ENCODE measurements at regions not wholly inside any gene's neighbourhood (a gene's known extent, or its start where the extent isn't known, plus 50 kb on each side); places are given as distances from the start of the nearest gene placed in this dataset.

DNA sequence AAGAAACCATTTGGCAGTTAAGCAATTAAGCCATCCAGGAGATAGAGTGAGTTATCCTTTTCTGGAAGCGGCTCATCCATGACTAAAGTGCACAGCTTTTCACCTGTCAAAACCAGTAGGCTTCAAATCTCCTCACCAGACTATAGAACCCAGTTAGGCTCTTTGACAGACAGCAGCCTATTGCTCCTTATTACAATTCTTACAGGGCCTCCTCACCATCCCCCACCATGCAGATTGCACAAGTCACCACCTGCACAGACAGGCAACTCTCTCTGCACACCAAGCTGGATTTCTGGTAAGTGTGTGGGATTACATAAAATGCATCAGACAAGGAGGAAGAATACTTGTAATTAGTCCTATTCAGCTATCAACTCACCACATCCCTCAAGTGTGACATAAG is 301.6 kb downstream of the SNX13 start:
- DNase-seq (ENCODE audit: low spot score) (no peak), ATAC-seq (peak; percentile 49)

DNA sequence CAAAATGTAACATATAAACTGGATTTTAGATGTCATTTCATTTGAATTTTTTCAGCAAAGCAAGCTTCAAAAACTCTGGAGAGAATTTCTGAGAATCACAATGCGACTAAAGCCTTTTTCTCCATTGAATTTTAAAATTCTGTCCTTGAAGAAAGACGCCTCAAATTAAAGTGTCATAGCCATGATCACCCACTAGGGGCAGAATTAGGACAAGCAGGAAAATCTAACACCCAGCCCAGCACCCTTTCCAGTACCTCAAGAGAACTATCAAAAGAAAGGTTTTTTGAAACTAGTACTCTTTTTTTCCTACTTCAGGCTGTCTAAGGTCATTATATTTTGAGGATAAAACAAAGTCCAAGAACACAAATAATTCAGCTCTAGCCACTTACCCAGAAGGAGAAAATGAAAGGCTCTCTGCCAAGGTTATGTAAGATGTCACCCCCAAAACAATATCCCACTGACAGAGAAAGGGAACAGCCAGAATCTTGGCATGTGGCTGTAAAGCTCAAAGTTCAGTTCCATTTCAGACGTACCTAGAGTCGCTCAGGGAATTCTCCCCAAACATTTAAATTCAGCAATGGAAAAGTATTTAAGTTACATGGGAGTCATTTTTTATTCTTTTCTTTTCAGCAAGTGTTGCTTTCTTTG is 299.4 kb downstream of the SNX13 start:
- DNase-seq (ENCODE audit: low spot score): no peak
- peak; percentile 87 for ATAC-seq

DNA sequence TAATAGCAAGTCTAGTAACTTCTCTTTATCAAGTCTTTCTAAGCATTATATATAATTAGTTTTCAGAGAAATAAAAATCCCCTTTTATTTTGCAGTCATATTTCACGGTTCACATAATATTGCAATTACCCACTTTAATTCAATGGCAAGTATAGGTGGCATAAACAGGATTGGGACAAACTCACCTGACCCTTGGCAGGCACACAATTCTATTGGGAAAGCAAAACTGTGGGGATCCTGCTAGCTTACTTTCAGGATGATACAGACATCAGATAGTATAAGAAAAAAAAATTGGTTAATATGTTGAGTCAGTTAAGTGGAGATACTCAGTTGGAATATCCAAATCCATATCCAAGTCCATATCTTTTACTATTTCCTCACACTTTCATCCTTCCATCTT is 294.8 kb downstream of the SNX13 start:
- peak; percentile 47 for ATAC-seq
- no peak for DNase-seq (ENCODE audit: low spot score)

DNA sequence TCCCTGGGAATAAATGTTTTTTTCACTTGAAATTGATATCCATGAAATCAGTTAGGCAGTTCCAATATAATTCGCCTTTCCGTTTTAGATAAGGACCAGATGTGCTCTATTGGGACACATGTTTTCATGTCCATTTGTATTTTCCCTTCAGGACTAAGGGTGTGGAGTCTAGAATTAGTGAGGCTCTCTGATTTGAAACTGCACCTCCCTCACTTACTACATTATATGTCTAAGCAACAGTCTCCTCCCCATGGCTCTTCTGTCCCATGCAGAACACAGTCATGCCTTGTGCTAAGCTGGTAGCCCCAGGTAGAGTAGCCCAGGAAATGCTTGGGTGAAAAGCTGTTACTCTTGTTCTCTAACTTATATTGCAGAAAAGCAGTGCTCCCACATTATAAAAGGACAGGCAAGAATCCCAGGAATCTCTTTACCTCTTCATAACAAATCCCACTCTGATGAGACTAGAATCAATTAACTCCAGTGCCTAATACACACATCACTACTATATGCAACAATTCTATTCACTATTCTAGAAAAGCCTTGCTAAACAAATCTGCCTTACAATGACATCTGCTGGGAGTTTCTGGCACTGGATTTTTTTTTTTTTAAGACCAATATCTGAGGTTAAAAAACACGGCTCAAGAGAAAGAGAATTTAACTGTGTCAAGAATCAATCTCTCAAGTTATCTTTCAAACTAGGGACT is 293.9 kb downstream of the SNX13 start:
- DNase-seq (ENCODE audit: low spot score) (no peak), ATAC-seq (peak; percentile 89)

DNA sequence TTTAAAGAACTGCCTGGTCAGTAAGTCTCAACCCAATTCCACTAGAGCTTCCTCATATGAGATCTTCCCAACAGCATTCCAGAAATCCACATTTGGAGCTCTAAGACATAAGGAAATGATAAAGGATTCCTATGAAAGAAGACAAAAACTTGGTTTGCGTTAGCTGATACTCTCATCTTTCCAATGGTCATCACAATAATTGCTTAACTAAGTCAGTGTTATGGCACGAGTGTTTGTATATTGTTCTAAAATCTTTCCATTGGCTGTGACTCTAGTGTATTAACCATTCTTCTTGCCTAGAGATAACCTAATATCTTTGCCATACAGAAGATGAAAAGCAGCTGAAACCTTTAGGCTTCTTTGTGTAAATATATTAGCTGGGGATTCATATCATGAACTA is 289.0 kb downstream of the SNX13 start:
- DNase-seq (ENCODE audit: low spot score): no peak
- no peak for ATAC-seq

DNA sequence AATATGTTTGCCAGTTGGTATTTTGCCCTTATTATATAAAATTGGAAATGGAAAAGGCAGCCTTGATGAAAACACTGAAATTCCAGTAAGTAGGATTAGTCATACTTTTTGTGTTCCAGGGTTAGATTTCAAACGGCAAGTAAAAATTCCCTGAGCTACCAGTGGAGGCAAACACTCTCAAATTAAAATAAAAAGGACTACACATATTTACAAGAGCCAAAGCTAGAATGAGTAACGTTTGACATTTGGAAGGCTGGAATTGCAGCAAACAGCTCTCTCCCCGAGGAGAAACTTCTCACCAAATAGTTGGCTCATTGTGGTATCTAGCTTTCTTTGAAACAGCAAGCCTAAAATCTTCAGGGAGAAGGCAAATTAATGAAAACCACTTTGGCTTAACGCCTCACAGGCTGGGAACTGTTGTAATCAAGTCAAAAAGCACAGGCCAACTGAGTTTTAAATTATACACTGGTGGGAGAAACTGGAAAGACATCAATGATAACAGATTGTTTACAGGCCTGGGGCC is 288.4 kb downstream of the SNX13 start:
- ATAC-seq (no peak), DNase-seq (ENCODE audit: low spot score) (no peak)

DNA sequence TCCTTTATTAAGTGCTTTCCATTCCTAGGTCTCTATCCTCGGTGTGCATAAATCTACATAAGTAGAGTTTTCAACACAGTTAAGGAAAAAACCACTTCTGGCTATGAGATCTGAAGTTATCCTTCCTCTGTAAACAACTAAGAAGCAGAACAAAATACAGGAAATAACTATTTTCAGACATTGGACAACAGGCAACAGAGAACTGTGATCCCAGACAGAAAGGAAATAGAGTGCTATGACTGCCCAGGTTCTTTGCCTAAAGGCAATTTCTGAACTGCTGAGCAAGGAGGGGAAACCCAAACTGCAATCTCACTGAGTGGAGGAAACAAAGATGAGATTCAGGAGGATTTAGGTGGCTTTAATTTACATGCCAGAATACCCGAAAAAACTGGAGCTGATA is 285.4 kb downstream of the SNX13 start:
- ATAC-seq (peak; percentile 42), DNase-seq (ENCODE audit: low spot score) (no peak)

DNA sequence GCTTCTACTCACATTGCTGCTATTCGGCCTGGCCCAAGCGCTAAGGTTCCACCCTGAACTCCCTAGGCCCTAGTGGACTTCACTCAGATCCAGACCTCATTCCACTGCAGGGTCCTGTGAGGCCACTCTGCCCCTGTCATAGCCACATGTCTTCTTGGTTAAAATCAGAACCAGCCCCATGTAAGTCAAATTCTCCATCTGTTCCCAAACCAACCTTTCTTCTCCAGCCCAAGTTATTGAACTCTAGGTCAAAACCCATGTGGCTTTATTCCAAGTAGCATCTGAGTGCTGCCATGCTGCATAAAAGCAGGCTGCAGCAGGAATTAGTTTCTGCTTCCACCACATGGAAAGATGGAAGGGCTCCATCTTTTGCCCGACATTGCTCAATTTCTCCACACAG is 281.2 kb downstream of the SNX13 start:
- DNase-seq (ENCODE audit: low spot score) (no peak), ATAC-seq (no peak)

DNA sequence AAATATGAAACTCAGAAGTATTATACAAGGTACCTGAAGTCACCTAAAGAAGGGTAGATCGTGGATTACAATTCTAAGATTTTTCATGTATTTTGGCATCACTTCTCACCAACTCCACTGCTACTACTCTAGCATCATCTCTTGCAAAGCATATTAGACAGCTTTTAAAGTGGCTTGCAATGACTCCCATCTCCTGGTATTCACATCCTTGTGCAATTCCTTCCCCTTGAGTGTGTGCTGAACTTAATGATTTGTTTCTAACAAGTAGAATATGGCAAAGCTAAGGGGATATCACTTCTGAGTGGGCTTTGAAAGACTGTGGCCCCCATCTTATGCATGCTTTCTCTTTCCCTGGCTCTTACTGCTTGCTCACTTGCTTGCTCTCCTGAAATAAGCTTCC is 280.2 kb downstream of the SNX13 start:
- DNase-seq (ENCODE audit: low spot score): no peak
- ATAC-seq: no peak

DNA sequence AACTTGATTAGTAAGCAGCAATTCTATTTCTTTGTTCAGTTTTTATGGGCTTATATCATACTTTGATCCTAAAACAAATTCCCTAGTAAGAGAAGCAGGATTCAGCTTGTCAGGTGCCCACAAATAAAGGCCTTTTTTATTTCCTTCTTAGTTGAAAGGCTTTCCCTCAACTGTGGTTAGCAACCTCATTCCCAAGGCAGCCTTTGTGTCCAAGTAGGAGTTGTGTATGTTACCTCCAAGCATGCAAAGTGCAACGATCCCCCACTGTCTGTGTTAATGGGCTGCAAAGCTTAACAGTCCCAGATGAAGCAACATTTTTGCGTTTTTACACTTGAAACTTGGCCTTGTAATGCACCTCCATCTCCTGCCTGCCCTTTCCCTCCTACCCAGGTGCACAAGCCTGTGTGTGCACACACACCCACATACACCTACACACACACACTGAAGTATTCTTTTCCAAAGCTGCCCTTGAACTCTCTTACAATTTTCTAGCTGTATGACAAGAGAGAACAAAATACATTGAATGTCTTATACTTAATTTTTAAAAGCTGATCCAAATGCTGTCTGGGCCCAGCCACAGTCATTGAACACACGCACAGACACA is 278.2 kb downstream of the SNX13 start:
- no peak for ATAC-seq
- no peak for DNase-seq (ENCODE audit: low spot score)

DNA sequence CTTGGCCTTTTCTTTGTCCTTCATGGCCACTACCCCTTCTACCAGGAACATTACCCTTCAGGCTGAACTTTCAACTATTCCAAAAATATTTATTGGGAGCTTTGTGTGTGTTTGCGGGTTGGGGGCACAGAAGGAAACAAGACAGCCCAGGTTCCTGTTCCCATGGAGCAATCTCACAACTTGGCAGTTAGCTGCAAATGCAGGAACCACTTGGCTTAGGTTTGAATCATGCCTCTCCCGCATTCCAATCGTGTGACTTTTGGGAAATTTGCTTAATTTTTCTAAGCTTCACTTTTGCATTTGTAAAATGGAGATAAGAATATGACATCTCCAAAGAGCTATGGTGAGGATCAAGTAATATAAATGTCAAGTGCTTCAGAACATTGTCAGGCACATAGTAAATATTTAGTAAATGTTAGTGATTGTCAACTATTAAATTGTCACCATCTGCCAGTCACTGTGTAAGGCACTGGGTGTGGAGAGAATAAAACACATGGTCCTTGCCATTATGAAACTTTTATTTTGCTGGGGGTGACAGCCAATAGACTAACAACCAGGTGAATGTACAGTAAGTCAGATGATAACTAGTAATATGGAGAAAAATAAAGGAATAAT is 277.1 kb downstream of the SNX13 start:
- ATAC-seq: no peak
- no peak for DNase-seq (ENCODE audit: low spot score)

DNA sequence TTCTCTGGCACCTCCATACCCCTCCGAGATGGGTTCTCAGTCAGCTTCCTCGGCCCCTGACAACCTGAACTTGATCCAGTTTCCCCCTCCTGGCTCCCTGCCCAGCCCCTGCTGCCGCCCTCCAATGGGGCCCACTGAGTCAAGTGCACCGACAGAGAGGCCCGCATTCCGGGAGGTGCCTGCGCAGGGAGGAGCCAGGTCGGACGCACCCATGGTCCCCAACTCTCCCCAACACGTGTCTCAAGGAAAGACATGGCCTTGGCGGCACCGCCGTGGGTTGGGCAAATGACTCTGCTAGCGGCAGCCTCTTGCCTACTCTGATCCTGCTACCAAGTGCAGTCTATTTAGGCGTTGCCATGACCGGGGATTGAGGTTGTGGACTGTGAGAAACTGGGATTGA is 275.3 kb downstream of the SNX13 start:
- no peak for ATAC-seq
- DNase-seq (ENCODE audit: low spot score): no peak

DNA sequence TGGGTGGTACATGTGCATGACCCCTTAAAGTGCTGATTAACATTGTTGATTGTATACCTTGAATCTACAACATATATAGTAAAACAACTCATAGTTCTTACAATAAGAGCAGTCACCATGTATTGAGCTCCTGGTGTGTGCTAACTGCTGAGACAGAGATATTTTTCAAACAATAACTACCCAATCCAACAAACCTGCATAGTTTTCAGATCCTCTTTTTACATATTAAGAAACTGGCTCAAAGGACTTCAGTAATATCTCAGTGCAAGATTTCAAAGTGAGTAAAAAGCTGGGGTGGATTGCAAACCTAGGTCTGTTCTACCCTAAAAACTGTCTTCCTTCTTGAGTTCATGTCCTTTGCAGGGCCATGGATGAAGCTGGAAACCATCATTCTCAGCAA is 272.2 kb downstream of the SNX13 start:
- ATAC-seq (no peak), DNase-seq (ENCODE audit: low spot score) (no peak)

DNA sequence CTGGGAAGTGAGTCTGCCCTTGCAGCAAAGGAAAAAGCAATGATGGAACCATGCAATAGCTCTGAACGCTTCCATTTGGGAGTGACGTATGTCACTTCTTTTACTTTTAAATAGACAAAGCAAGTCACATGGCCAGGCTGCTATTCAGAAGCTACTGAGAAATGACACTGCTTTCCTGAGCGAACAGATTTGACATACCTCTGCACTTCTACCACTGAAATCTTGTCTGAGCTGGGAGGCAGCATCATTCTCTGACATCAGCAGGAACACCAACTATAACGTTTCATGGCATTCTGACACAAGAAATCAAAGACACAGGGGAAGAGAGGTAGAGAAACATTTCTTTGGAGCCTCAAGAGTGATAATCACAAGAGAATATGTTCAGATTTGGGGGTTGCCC is 271.1 kb downstream of the SNX13 start:
- DNase-seq (ENCODE audit: low spot score): no peak
- ATAC-seq: no peak

DNA sequence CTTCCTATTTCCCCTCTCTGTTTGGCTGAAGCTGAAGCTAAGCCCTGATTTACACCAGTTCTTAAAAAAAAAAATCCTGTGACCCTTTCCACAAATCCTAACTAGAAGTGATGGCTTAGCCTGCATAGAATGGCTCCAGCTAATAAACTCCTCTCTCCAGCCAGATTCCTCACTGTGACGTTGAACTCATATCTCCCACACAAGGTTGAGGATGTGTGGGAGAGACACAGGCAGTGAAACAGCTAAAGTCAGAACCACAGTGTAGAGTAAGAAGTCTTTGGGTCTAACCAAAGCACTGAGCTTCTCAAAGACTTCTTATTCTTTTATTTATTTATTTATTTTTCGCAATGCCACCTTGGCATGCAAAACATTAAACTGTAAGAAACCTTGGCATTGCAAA is 268.3 kb downstream of the SNX13 start:
- ATAC-seq (no peak), DNase-seq (ENCODE audit: low spot score) (no peak)

DNA sequence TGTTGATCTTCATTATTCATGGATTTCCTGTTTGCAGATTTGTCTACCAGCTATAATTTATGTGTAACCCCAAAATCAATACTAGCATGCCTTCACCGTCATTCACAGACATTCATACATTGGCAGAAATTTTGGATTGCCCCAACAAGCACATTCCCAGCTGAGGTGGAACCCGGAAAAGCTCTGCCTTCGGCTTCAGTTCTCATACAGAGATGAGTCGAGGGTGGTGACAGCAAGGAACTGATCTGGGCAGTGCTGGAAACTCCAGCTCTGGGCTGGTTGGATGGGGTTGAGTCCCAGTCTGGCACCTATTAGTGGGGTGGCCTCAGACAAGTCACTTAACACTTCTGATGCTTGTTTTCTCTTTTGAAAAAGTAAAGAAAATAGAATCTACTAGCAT is 267.5 kb downstream of the SNX13 start:
- ATAC-seq: no peak
- DNase-seq (ENCODE audit: low spot score): no peak

DNA sequence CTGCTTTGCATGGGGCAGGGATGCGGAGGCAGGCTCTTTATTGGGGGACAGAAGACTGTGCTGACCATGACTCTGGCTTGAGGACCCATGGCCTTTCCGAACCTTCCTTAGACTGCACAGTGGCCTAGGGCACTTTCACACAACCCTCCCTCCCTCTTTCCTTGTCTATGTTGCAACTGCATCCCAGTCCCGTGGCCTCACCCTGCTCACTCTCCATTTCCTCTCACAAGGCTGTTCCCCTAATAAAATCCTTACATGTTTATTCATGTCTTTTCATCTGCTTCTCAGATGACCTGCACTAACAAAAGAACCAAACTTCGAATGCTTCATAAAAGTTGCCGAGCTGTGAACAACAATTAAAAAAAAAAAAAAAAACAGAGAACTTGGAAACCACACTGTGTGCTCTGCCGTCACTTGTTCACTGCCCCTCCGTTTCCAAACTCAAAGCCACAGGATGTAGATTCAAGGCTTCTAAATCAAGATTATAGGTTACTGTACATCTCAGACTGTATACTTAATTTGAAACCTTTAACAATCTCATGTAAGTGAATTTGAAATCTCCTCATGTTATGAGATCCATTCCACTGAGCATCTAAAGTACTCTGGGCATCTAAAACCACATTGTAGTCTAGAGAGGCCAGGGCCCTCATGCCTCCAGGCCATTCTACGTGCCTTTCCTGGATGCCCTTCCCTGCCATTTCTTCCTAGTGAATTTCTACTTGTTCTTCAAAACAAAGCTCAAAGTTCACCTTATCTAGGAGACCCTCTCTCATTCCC is 265.9 kb downstream of the SNX13 start:
- DNase-seq (ENCODE audit: low spot score) (no peak), ATAC-seq (no peak)

DNA sequence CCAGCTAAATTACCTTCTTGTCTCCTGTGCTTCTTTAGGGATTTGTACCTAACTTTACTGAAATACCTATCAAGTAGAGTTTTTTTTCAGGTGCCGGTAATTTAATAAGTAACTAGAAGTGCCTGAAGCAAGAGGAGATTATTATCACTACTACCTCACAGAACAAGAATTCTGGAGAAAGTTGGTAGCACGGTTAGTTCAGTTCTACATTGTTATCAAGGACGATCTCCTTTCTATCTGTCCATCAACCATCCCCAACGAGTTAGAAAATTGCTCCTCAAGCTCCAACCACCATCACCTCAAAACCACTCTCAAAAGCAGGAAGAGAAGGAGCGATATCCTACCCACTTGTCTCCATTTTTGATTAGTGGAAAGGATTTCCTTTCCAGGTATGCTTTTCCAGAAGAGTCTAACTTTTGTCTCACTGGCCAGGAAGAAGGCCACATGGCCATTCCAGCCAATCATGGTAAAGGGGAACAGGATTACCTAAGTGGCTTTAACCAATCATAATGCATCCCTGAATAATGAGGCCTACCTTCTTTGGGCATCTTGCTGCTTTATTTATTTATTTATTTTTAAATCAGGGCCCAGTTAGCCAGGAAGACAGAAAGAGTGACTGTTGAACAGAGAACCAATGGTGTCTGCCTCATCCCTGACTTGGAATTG is 265.2 kb downstream of the SNX13 start:
- no peak for DNase-seq (ENCODE audit: low spot score)

DNA sequence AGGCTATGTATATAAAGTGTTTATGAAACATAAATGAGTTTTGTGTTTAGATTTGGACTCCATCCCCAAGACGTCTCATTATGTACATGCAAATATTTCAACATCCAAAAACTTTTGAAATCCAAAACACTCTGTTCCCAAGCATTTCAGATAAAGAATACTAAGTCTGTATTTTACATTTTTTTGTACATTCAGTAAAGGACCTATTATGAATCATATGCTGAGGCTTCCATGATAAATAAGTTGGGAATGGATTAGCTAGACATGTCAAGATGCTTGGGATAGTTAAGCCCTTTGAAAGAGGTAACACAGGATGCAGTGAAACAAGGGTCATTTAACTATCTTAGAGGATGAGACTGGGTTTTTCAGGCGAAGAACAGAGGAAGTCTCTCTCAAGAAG is 262.9 kb downstream of the SNX13 start:
- ATAC-seq: no peak
- DNase-seq (ENCODE audit: low spot score): no peak

More for the DNA sequence above, 265.2 kb downstream of the SNX13 start:
- no peak for ATAC-seq

DNA sequence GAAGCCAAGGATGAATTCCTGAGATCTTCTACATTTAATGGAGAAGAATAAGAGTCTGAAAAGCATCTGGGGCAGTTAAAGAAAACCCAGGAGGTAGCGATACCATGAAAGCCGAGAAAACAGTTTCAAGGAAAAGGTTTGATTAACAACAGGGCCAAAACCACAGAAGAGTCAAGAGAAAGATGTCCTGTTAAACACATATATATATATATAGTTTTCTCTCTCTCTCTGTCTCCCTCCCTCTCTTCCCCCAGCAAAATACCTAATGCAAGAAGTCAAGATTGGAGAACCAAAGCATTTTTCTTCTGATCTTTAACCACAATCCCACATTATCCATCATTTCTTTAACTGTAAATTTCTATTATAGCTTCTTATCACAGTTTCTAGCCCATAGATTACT is 261.4 kb downstream of the SNX13 start:
- DNase-seq (ENCODE audit: low spot score) (no peak), ATAC-seq (no peak)

DNA sequence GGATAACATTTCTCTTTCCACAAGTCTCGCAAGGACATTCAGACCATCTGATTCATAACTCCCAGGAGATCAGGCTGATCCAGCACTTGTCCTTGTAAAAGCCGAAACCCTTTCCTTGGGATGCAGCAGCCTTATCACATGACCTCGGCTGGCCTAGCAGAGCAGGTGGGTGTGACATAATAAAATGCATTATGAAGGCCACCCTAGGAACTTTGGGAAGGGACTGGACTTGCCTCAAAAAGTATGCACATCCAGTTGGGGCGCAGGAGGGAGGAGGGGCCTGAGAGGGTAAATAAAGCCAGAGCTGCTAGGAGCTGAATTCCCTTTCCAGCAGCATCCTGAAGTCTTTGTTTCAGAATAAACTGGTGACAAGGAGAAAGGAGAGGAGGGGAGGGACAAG is 260.8 kb downstream of the SNX13 start:
- ATAC-seq (no peak), DNase-seq (ENCODE audit: low spot score) (no peak)
